Upper lobe of left lung (tissue), 6 donors: ENCODE measurements at regions not wholly inside any gene's neighbourhood (a gene's known extent, or its start where the extent isn't known, plus 50 kb on each side); places are given as distances from the start of the nearest gene placed in this dataset.

ENCODE experiments used
- ATAC-seq, 2 donors: fragments of 200-7000 bp; cut with Tn5 transposase; one replicate each; pipeline ENCODE4 v1.9.1; 2022; ENCODE audit warnings: mild to moderate bottlenecking in 2 of 2, moderate library complexity in 2 of 2; ENCODE audit not compliant: low FRiP score in 2 of 2
- DNase-seq, 2 donors: peaks; one replicate each; pipeline ENCODE4 v3.0.0-alpha.2; 2019 to 2020
- H3K27ac ChIP-seq, 4 donors: fragments of 200-600 bp; sonication (generic); one replicate each; pipeline ENCODE4 v1.5.1; 2016 to 2019
- H3K27me3 ChIP-seq, 4 donors: fragments of 200-600 bp; sonication (generic); one replicate each; pipeline ENCODE4 v1.5.1; 2017 to 2019
- H3K36me3 ChIP-seq, 4 donors: fragments of 200-600 bp; sonication (generic); one replicate each; pipeline ENCODE4 v1.5.1; 2016 to 2019
- H3K4me1 ChIP-seq, 4 donors: fragments of 200-600 bp; sonication (generic); one replicate each; pipeline ENCODE4 v1.5.1; 2018 to 2019
- H3K4me3 ChIP-seq, 4 donors: fragments of 200-600 bp; sonication (generic); one replicate each; pipeline ENCODE4 v1.5.1; 2017 to 2019; ENCODE audit warnings: mild to moderate bottlenecking in 2 of 4, moderate library complexity in 1 of 4
- H3K9me3 ChIP-seq, 4 donors: fragments of 200-600 bp; sonication (generic); one replicate each; pipeline ENCODE4 v1.5.1; 2018 to 2019
- CTCF ChIP-seq, 6 experiments: fragments of 450-650 bp in 4 of 6; fragments of 200-600 bp in 2 of 6; sonication (generic) in 2 of 6; IDR thresholded peaks; one replicate each; pipeline ENCODE4 v1.5.1; 2016 to 2019; ENCODE audit warnings: antibody characterized with exemption in 6 of 6
- EP300 ChIP-seq, 4 donors: sonication (generic); formaldehyde crosslinking; IDR thresholded peaks; one replicate each; pipeline ENCODE4 v1.5.1; 2017; ENCODE audit warnings: antibody characterized with exemption in 4 of 4, control low read depth in 2 of 4
- POLR2A ChIP-seq, 4 donors: fragments of 450-650 bp; IDR thresholded peaks; one replicate each; pipeline ENCODE4 v1.5.1; 2016 to 2017; ENCODE audit warnings: antibody characterized with exemption in 4 of 4, mild to moderate bottlenecking in 2 of 4
- POLR2AphosphoS5 ChIP-seq, 2 donors: sonication (generic); formaldehyde crosslinking; IDR thresholded peaks; one replicate each; pipeline ENCODE4 v1.5.1; 2017; ENCODE audit warnings: antibody characterized with exemption in 2 of 2
- WGBS, 2 donors: methylation state at CpG; one replicate each; pipeline ENCODE4 v1.1.5; 2017 to 2018; 5-methylcytosine and 5-hydroxymethylcytosine counted together
- donor health status: DM: no; HTN: no; CAD: no; lungs with moderate emphysema.
- donor health status: DM: no; HTN: yes; CAD: no; lungs with severe emphysema.

DNA sequence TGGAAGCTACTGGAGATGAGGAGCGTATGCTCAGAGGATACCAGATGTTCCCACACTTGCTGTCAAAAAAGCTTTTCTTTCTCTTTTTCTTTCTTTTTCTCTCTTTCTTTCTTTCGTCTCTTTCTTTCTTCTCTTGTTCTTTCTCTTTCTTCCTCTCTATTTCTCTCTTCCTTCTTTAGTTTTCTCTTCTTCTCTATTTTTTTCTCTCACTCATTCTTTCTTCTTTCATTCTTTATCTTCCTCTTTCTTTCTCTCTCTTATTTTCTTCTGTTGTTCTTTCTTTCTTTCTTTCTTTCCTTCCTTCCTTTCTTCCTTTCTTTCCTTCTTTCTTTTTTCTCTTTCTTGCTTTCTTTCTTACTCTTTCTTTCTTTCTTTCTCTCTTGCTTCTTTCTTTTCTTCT is 457.6 kb downstream of the CMPK2 start:
- Histone ChIP-seq H3K4me1 (no peaks in the 10 kb centered on the region), H3K9me3 (no peaks in the 10 kb centered on the region), H3K27me3 (no peaks in the 10 kb centered on the region), H3K36me3 (no peaks in the 10 kb centered on the region), H3K4me3 (no peak overlapping the region), H3K27ac (no peak overlapping the region)
- WGBS, 2 donors: 82 to 84% methylated on average over 2 of the region's 2 CpGs
- DNase-seq (no peak), ATAC-seq (no peak)
- TF ChIP-seq EP300 (IDR thresholded peaks at IDR 0.05) (no peak), POLR2AphosphoS5 (IDR thresholded peaks at IDR 0.05) (no peak), CTCF (IDR thresholded peaks at IDR 0.05) (no peak), POLR2A (IDR thresholded peaks at IDR 0.05) (no peak)

DNA sequence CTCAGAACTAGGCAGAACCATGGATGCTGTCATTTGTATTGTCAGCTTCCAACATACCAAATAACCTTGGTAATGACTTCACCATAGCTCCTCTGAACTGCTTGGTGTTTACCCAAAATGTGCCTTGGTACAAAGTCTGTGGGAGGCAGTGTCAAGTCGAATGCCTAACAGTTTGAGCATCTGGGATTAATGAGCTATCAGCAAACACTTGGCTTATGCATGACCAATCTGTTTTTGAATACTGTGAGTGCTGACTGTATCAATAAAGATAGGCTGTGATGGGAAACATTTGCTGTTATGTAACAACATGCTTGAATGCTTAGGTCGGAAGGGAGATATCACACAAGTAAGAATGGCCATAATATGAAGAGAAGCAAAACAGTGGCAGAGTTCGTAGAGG is 455.4 kb downstream of the CMPK2 start:
- TF ChIP-seq EP300 (IDR thresholded peaks at IDR 0.05) (no peak), POLR2A (IDR thresholded peaks at IDR 0.05) (no peak), POLR2AphosphoS5 (IDR thresholded peaks at IDR 0.05) (no peak), CTCF (IDR thresholded peaks at IDR 0.05) (no peak)
- ATAC-seq (no peak), DNase-seq (no peak)
- Histone ChIP-seq H3K27me3 (no peaks in the 10 kb centered on the region), H3K27ac (no peak overlapping the region), H3K36me3 (no peaks in the 10 kb centered on the region), H3K9me3 (no peaks in the 10 kb centered on the region), H3K4me1 (no peaks in the 10 kb centered on the region), H3K4me3 (no peak overlapping the region)
- WGBS, 2 donors: 54 to 75% methylated on average over 3 of the region's 3 CpGs

- DNase-seq (no peak), ATAC-seq (no peak)
- H3K9me3 ChIP-seq: no peaks in the 10 kb centered on the region
- no peaks in the 10 kb centered on the region for H3K36me3 ChIP-seq
- WGBS, 2 donors: 66 to 77% methylated on average over 3 of the region's 3 CpGs
- H3K27ac ChIP-seq: no peak overlapping the region
- no peaks in the 10 kb centered on the region for H3K27me3 ChIP-seq
- H3K4me3 ChIP-seq: no peak overlapping the region
- no peaks in the 10 kb centered on the region for H3K4me1 ChIP-seq
- no peak for TF ChIP-seq POLR2A (IDR thresholded peaks at IDR 0.05)
- TF ChIP-seq EP300 (IDR thresholded peaks at IDR 0.05): no peak
- no peak for TF ChIP-seq POLR2AphosphoS5 (IDR thresholded peaks at IDR 0.05)
- TF ChIP-seq CTCF (IDR thresholded peaks at IDR 0.05): no peak
These were observed 453.1 kb downstream of the CMPK2 start for GRCh38 chr2:6412533-6413091.

- Histone ChIP-seq H3K27ac (no peak overlapping the region), H3K9me3 (no peaks in the 10 kb centered on the region), H3K36me3 (no peaks in the 10 kb centered on the region), H3K4me1 (no peaks in the 10 kb centered on the region), H3K4me3 (no peak overlapping the region), H3K27me3 (no peaks in the 10 kb centered on the region)
- DNase-seq: no peak
- 64 to 65% methylated on average over 6 of the region's 6 CpGs for WGBS, 2 donors
- ATAC-seq: no peak
- TF ChIP-seq EP300 (IDR thresholded peaks at IDR 0.05): no peak
- TF ChIP-seq CTCF (IDR thresholded peaks at IDR 0.05): no peak
- TF ChIP-seq POLR2A (IDR thresholded peaks at IDR 0.05): no peak
- no peak for TF ChIP-seq POLR2AphosphoS5 (IDR thresholded peaks at IDR 0.05)
These were observed 448.7 kb downstream of the CMPK2 start for GRCh38 chr2:6417050-6417449.

- DNase-seq: no peak
- H3K27ac ChIP-seq: no peak overlapping the region
- no peaks in the 10 kb centered on the region for H3K9me3 ChIP-seq
- no peaks in the 10 kb centered on the region for H3K4me1 ChIP-seq
- ATAC-seq: no peak
- WGBS, 2 donors: 46 to 53% methylated on average over 1 of the region's 1 CpG
- no peaks in the 10 kb centered on the region for H3K27me3 ChIP-seq
- TF ChIP-seq POLR2AphosphoS5 (IDR thresholded peaks at IDR 0.05) (no peak), POLR2A (IDR thresholded peaks at IDR 0.05) (no peak), EP300 (IDR thresholded peaks at IDR 0.05) (no peak), CTCF (IDR thresholded peaks at IDR 0.05) (no peak)
- no peaks in the 10 kb centered on the region for H3K36me3 ChIP-seq
- H3K4me3 ChIP-seq: no peak overlapping the region
These were observed 447.4 kb downstream of the CMPK2 start for GRCh38 chr2:6418291-6418690.
